B cell (primary cell): ENCODE measurements at regions not wholly inside any gene's neighbourhood (a gene's known extent, or its start where the extent isn't known, plus 50 kb on each side); places are given as distances from the start of the nearest gene placed in this dataset.

Source experiments
- ATAC-seq: fragments of 200-7000 bp; cut with Tn5 transposase; one replicate; pipeline ENCODE4 v1.10.0; 2021; ENCODE audit warnings: low read depth, mild to moderate bottlenecking, moderate number of reproducible peaks, moderate library complexity
- CTCF ChIA-PET: fragments of 350-600 bp; sonication (Branson Sonifier 250); formaldehyde crosslinking; loops from one replicate; lab custom pipeline; 2021; ENCODE audit warnings: antibody characterized with exemption, inconsistent platforms; lab: Charles Lee
- POLR2A ChIA-PET: fragments of 350-600 bp; sonication (Branson Sonifier 250); formaldehyde crosslinking; loops from one replicate; lab custom pipeline; 2021; ENCODE audit warnings: antibody characterized with exemption; lab: Charles Lee
- DNase-seq: peaks from one replicate; pipeline ENCODE4 v3.0.0; 2013
- H2AFZ ChIP-seq: 2 replicates; pipeline ENCODE4 v1.6.1; 2012; ENCODE audit warnings: mild to moderate bottlenecking, low read depth, low read length; ENCODE audit not compliant: insufficient read depth, poor library complexity, severe bottlenecking
- H3K27ac ChIP-seq, 2 donors: 1 replicate in 1 of 2; 2 replicates in 1 of 2; pipeline ENCODE4 v1.5.1; 2012 to 2013; ENCODE audit warnings: low read length in 2 of 2, mild to moderate bottlenecking in 2 of 2, moderate library complexity in 1 of 2
- H3K27me3 ChIP-seq, 4 experiments: fragments of 200-600 bp in 1 of 4; sonication (generic) in 1 of 4; replicated peaks in 1 of 4; 1 replicate in 2 of 4; 2 replicates in 2 of 4; pipeline versions ENCODE4 v1.6.1 to v1.7.0; 2013 to 2016; ENCODE audit warnings: low read length in 3 of 4, mild to moderate bottlenecking in 2 of 4, mixed read lengths in 1 of 4, moderate library complexity in 1 of 4; ENCODE audit not compliant: insufficient read depth in 4 of 4, control insufficient read depth in 3 of 4; ENCODE audit errors: control extremely low read depth in 1 of 4
- H3K36me3 ChIP-seq, 2 experiments: replicated peaks in 1 of 2; 1 replicate in 1 of 2; 2 replicates in 1 of 2; pipeline versions ENCODE4 v1.6.1 to v1.7.1; 2013; ENCODE audit warnings: low read length in 1 of 2; ENCODE audit not compliant: insufficient read depth in 2 of 2, control insufficient read depth in 1 of 2; ENCODE audit errors: control extremely low read depth in 1 of 2, extremely low read depth in 1 of 2
- H3K4me1 ChIP-seq, 2 donors: fragments of 200-600 bp in 1 of 2; sonication (generic) in 1 of 2; 1 replicate in 1 of 2; 2 replicates in 1 of 2; pipeline versions ENCODE4 v1.5.1 to v1.6.1; 2013 to 2017; ENCODE audit warnings: low read length in 2 of 2; ENCODE audit not compliant: control insufficient read depth in 2 of 2, insufficient read depth in 2 of 2
- H3K4me2 ChIP-seq: replicated peaks from 2 replicates; pipeline ENCODE3; 2012; ENCODE audit warnings: mild to moderate bottlenecking, low read depth, low read length; ENCODE audit not compliant: poor library complexity, severe bottlenecking
- H3K4me3 ChIP-seq, 5 experiments: fragments of 200-600 bp in 1 of 5; sonication (generic) in 1 of 5; 1 replicate in 3 of 5; 2 replicates in 2 of 5; pipeline versions ENCODE4 v1.5.1 to v1.7.0; 2011 to 2016; ENCODE audit warnings: low read length in 4 of 5, mild to moderate bottlenecking in 4 of 5, low read depth in 2 of 5, control low read depth in 1 of 5, moderate library complexity in 1 of 5; ENCODE audit not compliant: insufficient read depth in 1 of 5; ENCODE audit errors: control extremely low read depth in 1 of 5, extremely low read depth in 1 of 5
- H3K79me2 ChIP-seq: fragments of 200-600 bp; sonication (generic); one replicate; pipeline ENCODE4 v1.6.0; 2016; ENCODE audit warnings: low read length; ENCODE audit not compliant: control insufficient read depth, insufficient read depth
- H3K9ac ChIP-seq: fragments of 200-600 bp; sonication (generic); 2 replicates; pipeline ENCODE4 v1.6.1; 2017; ENCODE audit warnings: mild to moderate bottlenecking, low read length, moderate library complexity
- H3K9me3 ChIP-seq, 3 donors: one replicate each; pipeline versions ENCODE4 v1.6.1 to v1.7.1; 2013; ENCODE audit warnings: low read length in 2 of 3; ENCODE audit not compliant: control insufficient read depth in 2 of 3, insufficient read depth in 1 of 3; ENCODE audit errors: control extremely low read depth in 1 of 3
- H4K20me1 ChIP-seq: 2 replicates; pipeline ENCODE4 v1.6.0; 2012; ENCODE audit warnings: mild to moderate bottlenecking, low read length; ENCODE audit not compliant: insufficient read depth, control insufficient read depth, poor library complexity, severe bottlenecking
- H3K27ac Mint-ChIP-seq: one replicate; pipeline ENCODE4 v1.8.0; 2021; ENCODE audit warnings: mixed read lengths
- H3K27me3 Mint-ChIP-seq: one replicate; pipeline ENCODE4 v1.8.0; 2021; ENCODE audit warnings: mixed read lengths
- H3K4me1 Mint-ChIP-seq: one replicate; pipeline ENCODE4 v1.8.0; 2021; ENCODE audit warnings: mixed read lengths
- H3K4me3 Mint-ChIP-seq: one replicate; pipeline ENCODE4 v1.8.0; 2021; ENCODE audit warnings: mixed read lengths
- H3K9me3 Mint-ChIP-seq: one replicate; pipeline ENCODE4 v1.8.0; 2022; ENCODE audit warnings: mixed read lengths; ENCODE audit not compliant: insufficient read depth
- CTCF ChIP-seq: fragments of 200-600 bp; IDR thresholded peaks from one replicate; pipeline ENCODE4 v1.8.0; 2022; ENCODE audit warnings: antibody characterized with exemption, mild to moderate bottlenecking
- EZH2 ChIP-seq: IDR thresholded peaks from 2 replicates; pipeline ENCODE4 v1.6.1; 2012; ENCODE audit warnings: borderline replicate concordance, low read depth, mild to moderate bottlenecking, moderate library complexity, low read length; ENCODE audit not compliant: insufficient read depth, poor library complexity, severe bottlenecking
- WGBS: methylation state at CpG from one replicate; pipeline ENCODE4 v1.1.5; 2013; ENCODE audit warnings: missing lambda C conversion rate; ENCODE audit not compliant: insufficient coverage; 5-methylcytosine and 5-hydroxymethylcytosine counted together
- intact Hi-C: fragments of 100-400 bp; cut with micrococcal nuclease; formaldehyde crosslinking; loops from one replicate; pipeline ENCODE4 v1.10.0; 2022

DNA sequence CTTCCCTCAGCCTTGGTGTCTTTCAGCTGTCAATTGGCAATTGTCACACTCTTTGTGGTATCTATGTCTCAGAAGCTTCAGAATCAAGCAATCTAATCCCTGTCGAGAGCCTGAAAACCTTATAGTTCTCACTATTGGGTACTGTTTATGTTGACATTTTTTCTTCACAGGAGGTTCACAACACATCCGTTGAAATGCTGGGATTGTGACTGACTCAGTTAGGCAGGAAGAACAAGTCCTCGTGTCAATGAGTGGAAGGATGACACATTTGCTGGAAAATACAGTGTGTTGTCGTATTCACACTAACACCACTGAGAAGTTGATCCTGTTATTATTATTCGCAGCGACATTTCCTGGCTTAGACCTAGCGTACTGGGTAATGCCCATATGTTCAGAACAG is 163.9 kb upstream of the CITED2 start:
- no peak overlapping the region for H3K4me3 ChIP-seq
- no peak overlapping the region for H3K9ac ChIP-seq
- ChIA-PET POLR2A (no interaction called here), CTCF (no interaction called here)
- H3K4me1 ChIP-seq, result peaks cover 0 to 3% of the 10 kb centered on the region in 2 donors
- no peaks in the 10 kb centered on the region for H3K36me3 ChIP-seq
- no peak for TF ChIP-seq CTCF
- no peak for TF ChIP-seq EZH2
- intact Hi-C loops, result no loop called here
- no peaks in the 10 kb centered on the region for H4K20me1 ChIP-seq
- H3K4me3 Mint-ChIP-seq, result no peak overlapping the region
- peaks cover 9% of the 10 kb centered on the region for H3K4me1 Mint-ChIP-seq
- DNase-seq (no peak), ATAC-seq (no peak)
- no peaks in the 10 kb centered on the region for H3K9me3 Mint-ChIP-seq
- no peak overlapping the region for H2AFZ ChIP-seq
- H3K27ac Mint-ChIP-seq, result no peak overlapping the region
- H3K9me3 ChIP-seq, result no peaks in the 10 kb centered on the region
- no peaks in the 10 kb centered on the region for H3K27me3 ChIP-seq
- H3K27ac ChIP-seq, result no peak overlapping the region
- H3K79me2 ChIP-seq, result no peaks in the 10 kb centered on the region
- H3K27me3 Mint-ChIP-seq, result no peaks in the 10 kb centered on the region
- 95% methylated on average over 3 of the region's 7 CpGs for WGBS
- H3K4me2 ChIP-seq, result no peak overlapping the region

DNA sequence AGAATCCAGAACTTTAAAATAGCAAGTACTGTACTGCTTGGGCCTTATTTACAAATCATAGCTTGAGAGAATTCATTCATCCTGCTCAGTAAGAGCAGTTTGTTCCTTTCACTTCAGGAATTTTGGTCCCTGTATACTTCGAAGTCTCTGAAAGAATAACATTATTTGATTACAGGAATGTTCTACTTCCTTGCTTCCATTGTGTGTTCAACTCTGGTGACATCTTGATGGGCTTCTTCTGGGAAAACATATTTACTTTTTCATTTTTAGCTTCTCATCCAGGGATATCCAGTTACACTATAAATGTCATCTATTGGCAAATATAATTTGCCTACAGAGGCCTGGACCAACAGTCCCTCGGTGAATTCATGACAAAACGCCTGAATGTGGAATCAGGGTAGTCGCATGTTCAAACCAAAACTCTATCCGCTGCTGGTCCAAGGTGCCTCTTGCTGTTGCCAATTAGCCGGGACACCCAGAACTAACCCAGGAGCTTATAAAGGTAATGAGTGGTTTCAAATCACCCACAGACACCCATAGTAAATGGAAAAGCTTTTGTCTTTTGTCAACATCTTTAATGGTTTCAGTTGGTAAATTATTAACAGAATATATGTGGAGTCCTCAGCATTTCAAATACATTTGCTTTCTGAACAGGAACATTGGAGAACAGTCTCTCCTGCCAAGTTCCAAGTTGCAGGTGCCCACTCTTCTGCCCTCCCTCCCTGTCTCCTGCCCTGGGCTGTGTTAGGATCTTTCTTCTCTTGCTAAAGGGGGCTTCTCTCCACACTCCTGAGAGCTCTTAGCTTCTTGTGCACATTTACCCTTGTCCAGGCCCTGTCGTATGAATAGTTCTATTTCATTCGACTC is 162.5 kb upstream of the CITED2 start:
- peaks cover 0 to 3% of the 10 kb centered on the region in 2 donors for H3K4me1 ChIP-seq
- H3K9me3 ChIP-seq, result no peaks in the 10 kb centered on the region
- no peak for TF ChIP-seq EZH2
- TF ChIP-seq CTCF, result no peak
- no peaks in the 10 kb centered on the region for H3K79me2 ChIP-seq
- H3K4me3 ChIP-seq, result no peak overlapping the region
- H3K27ac Mint-ChIP-seq, result no peak overlapping the region
- intact Hi-C loops, result no loop called here
- H4K20me1 ChIP-seq, result no peaks in the 10 kb centered on the region
- H3K9ac ChIP-seq, result no peak overlapping the region
- H3K27ac ChIP-seq, result no peak overlapping the region
- ChIA-PET CTCF (no interaction called here), POLR2A (no interaction called here)
- ATAC-seq, result no peak
- no peak for DNase-seq
- H3K4me2 ChIP-seq, result no peak overlapping the region
- H3K27me3 ChIP-seq, result no peaks in the 10 kb centered on the region
- no peak overlapping the region for H2AFZ ChIP-seq
- H3K9me3 Mint-ChIP-seq, result no peaks in the 10 kb centered on the region
- no peak overlapping the region for H3K4me3 Mint-ChIP-seq
- 100% methylated on average over 2 of the region's 8 CpGs for WGBS
- H3K36me3 ChIP-seq, result no peaks in the 10 kb centered on the region
- H3K27me3 Mint-ChIP-seq, result no peaks in the 10 kb centered on the region
- peaks cover 9% of the 10 kb centered on the region for H3K4me1 Mint-ChIP-seq
